ENCODE measurements at regions not wholly inside any gene's neighbourhood (a gene's known extent, or its start where the extent isn't known, plus 50 kb on each side); places are given as distances from the start of the nearest gene placed in this dataset.
"Not testable (repeated sequence)": the region's sequence is repeated elsewhere in the genome, so short reads cannot be mapped to it uniquely, and the experiment has no call there.

DNA sequence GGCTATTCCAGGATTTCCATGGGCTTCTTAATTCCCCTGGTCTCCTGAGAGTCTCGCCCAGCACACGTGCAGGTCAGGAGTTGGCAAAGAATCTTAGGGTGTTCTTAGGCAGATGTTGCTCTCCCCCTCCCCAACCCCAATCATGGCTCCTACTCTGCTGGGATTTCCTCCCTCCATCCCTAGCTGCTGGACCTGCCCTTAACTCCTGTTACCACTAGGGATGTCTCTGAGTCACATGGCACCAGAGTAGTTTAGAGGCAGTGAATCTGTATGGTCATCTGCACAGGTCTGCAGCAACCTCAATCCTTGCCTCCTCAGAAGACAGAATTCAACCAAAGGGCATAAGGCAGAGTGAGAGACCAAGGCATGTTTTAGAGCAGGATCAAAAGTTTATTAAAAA is 51.8 kb upstream of the CHST3 start:
- intact Hi-C loops (cut with DNase I), result no loop called here
- WGBS, result 91% methylated on average over 2 of the region's 2 CpGs
- DNase-seq (ENCODE audit: low spot score), result no peak
- H3K36me3 ChIP-seq, result no peaks in the 10 kb centered on the region
- no peaks in the 10 kb centered on the region for H3K27me3 ChIP-seq (replicated peaks; ENCODE audit: insufficient read depth)
- H3K4me3 ChIP-seq, result no peak overlapping the region
- H3K4me1 ChIP-seq (replicated peaks), result no peaks in the 10 kb centered on the region
- H3K27ac ChIP-seq, result no peak overlapping the region
- no peak for TF ChIP-seq CTCF (IDR thresholded peaks at IDR 0.05)
- TF ChIP-seq POLR2AphosphoS5 (IDR thresholded peaks at IDR 0.05), result no peak
- no peak for TF ChIP-seq POLR2A (IDR thresholded peaks at IDR 0.05)
- H3K9me3 ChIP-seq, result no peaks in the 10 kb centered on the region

- no peaks in the 10 kb centered on the region for H3K9me3 ChIP-seq
- no peak for TF ChIP-seq CTCF (IDR thresholded peaks at IDR 0.05)
- no peak for TF ChIP-seq POLR2AphosphoS5 (IDR thresholded peaks at IDR 0.05)
- no peak for TF ChIP-seq POLR2A (IDR thresholded peaks at IDR 0.05)
- H3K4me1 ChIP-seq (replicated peaks), result no peaks in the 10 kb centered on the region
- intact Hi-C loops (cut with DNase I), result no loop called here
- no peak overlapping the region for H3K27ac ChIP-seq
- DNase-seq (ENCODE audit: low spot score), result no peak
- 80% methylated on average over 10 of the region's 10 CpGs for WGBS
- H3K4me3 ChIP-seq, result no peak overlapping the region
- no peaks in the 10 kb centered on the region for H3K36me3 ChIP-seq
- H3K27me3 ChIP-seq (replicated peaks; ENCODE audit: insufficient read depth), result no peaks in the 10 kb centered on the region
These were observed 52.8 kb upstream of the CHST3 start for GRCh38 chr10:71911296-71911953.

GRCh38 chr10:71909399-71910083 is 54.7 kb upstream of the CHST3 start:
- 86% methylated on average over 8 of the region's 8 CpGs for WGBS
- no peaks in the 10 kb centered on the region for H3K36me3 ChIP-seq
- TF ChIP-seq POLR2AphosphoS5 (IDR thresholded peaks at IDR 0.05) (no peak), CTCF (IDR thresholded peaks at IDR 0.05) (no peak), POLR2A (IDR thresholded peaks at IDR 0.05) (no peak)
- intact Hi-C loops (cut with DNase I), result no loop called here
- H3K4me1 ChIP-seq (replicated peaks), result no peaks in the 10 kb centered on the region
- no peak for DNase-seq (ENCODE audit: low spot score)
- no peak overlapping the region for H3K4me3 ChIP-seq
- H3K9me3 ChIP-seq, result no peaks in the 10 kb centered on the region
- H3K27me3 ChIP-seq (replicated peaks; ENCODE audit: insufficient read depth), result no peaks in the 10 kb centered on the region
- no peak overlapping the region for H3K27ac ChIP-seq

GRCh38 chr10:71908998-71909397 is 55.2 kb upstream of the CHST3 start:
- no peak for DNase-seq (ENCODE audit: low spot score)
- 80% methylated on average over 5 of the region's 5 CpGs for WGBS
- TF ChIP-seq POLR2AphosphoS5 (IDR thresholded peaks at IDR 0.05) (no peak), CTCF (IDR thresholded peaks at IDR 0.05) (no peak), POLR2A (IDR thresholded peaks at IDR 0.05) (no peak)
- no peaks in the 10 kb centered on the region for H3K27me3 ChIP-seq (replicated peaks; ENCODE audit: insufficient read depth)
- no peaks in the 10 kb centered on the region for H3K4me1 ChIP-seq (replicated peaks)
- H3K4me3 ChIP-seq, result no peak overlapping the region
- H3K9me3 ChIP-seq, result no peaks in the 10 kb centered on the region
- intact Hi-C loops (cut with DNase I), result no loop called here
- H3K27ac ChIP-seq, result no peak overlapping the region
- H3K36me3 ChIP-seq, result no peaks in the 10 kb centered on the region

- intact Hi-C loops (cut with DNase I), result no loop called here
These were observed 54.1 kb upstream of the PSAP start for GRCh38 chr10:71905164-71905563.

GRCh38 chr10:71903636-71904250 is 52.7 kb upstream of the PSAP start:
- intact Hi-C loops (cut with DNase I), result loop anchor here (5.0 kb wide), 1 partner anchor 54 kb away; no protein-coding TSS in a partner anchor
- not testable (repeated sequence) for H3K9me3 ChIP-seq; DNase-seq (ENCODE audit: low spot score); H3K4me1 ChIP-seq (replicated peaks); H3K27me3 ChIP-seq (replicated peaks; ENCODE audit: insufficient read depth); H3K27ac ChIP-seq; H3K36me3 ChIP-seq; H3K4me3 ChIP-seq
- 50% methylated on average over 13 of the region's 13 CpGs for WGBS

More at GRCh38 chr10:71905164-71905563, 54.1 kb upstream of the PSAP start:
- DNase-seq (ENCODE audit: low spot score), result no peak
- Histone ChIP-seq H3K4me3 (no peak overlapping the region), H3K27ac (no peak overlapping the region), H3K27me3 (replicated peaks; ENCODE audit: insufficient read depth) (no peaks in the 10 kb centered on the region), H3K4me1 (replicated peaks) (no peaks in the 10 kb centered on the region), H3K9me3 (no peaks in the 10 kb centered on the region), H3K36me3 (no peaks in the 10 kb centered on the region)
- WGBS, result 100% methylated on average over 1 of the region's 1 CpG
- TF ChIP-seq POLR2AphosphoS5 (IDR thresholded peaks at IDR 0.05) (no peak), POLR2A (IDR thresholded peaks at IDR 0.05) (no peak), CTCF (IDR thresholded peaks at IDR 0.05) (no peak)
